ENCODE measurements at regions not wholly inside any gene's neighbourhood (a gene's known extent, or its start where the extent isn't known, plus 50 kb on each side); places are given as distances from the start of the nearest gene placed in this dataset.

DNA sequence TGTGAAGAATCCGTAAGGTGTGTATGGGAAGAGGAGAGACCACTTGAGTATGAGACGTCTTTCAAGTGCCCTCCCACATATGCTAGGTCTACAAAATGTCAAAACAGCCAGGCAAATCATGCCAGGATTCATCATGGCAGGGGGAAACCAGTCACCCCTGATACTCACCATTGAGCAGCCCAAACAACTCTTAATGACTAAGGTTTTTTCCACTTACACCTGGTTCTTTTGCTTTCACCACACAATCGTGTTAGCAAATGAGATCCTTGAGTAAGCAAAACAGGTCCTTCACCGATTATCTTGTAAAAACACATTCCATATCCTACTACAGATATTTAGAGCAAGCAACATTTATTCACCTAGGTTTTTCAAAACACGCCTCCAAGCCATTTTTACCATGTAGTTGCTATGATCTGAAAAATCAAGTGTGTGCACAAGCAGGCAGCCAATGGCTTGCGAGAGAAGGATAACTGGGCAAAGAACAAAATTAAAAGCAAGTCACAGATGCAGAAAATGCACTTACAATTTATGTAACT lies 177.5 kb upstream of the LPP start:
- H3K9me1 ChIP-seq (replicated peaks; ENCODE audit: control insufficient read depth, extremely low read depth, insufficient read depth, low read length) = no peaks in the 10 kb centered on the region
- ChIA-PET POLR2A (no interaction called here), CTCF (interaction anchor here (1.1 to 2.0 kb wide), 2 partner anchors 10 to 30 kb away, joined by 3 to 6 read pairs; no protein-coding TSS in a partner anchor)

DNA sequence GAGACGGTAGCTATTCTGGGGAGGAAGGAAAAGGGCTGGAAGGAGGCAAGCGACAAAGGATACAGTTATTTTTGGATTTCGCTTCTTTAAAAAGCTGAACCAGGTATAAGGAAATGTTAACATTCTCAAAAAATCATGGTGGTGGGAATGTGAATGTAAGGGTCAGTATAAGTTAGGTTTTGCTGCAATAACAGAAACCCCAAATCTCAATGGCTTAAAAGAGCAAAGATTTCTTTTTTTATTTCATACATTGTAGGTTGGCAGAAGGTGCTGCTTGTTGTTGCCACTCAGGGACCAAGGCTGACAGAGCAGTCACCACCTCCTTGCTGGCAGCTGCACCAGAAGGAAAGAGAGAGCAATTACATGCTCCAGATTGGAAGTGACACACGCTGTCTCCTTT lies 176.3 kb upstream of the LPP start:
- dilution Hi-C loops (cut with MboI; ENCODE audit: extremely low pct_ligation_motif_present, low sequenced_read_pairs) = no loop called here
- Histone ChIP-seq H3K9me3 (replicated peaks; ENCODE audit: control insufficient read depth, insufficient read depth, low read length) (no peaks in the 10 kb centered on the region), H3K9ac (replicated peaks; ENCODE audit: extremely low read depth, insufficient read depth, low read length) (no peak overlapping the region), H3K9me1 (replicated peaks; ENCODE audit: control insufficient read depth, extremely low read depth, insufficient read depth, low read length) (no peaks in the 10 kb centered on the region), H4K20me1 (replicated peaks; ENCODE audit: control insufficient read depth, extremely low read depth, insufficient read depth, low read length) (no peaks in the 10 kb centered on the region), H3K4me3 (replicated peaks in 1 of 3; ENCODE audit: insufficient read depth in 1 of 3, low read depth in 1 of 3, low read length in 3 of 3) (no peak overlapping the region), H3K36me3 (ENCODE audit: control insufficient read depth in 2 of 2, extremely low read depth in 1 of 2, insufficient read depth in 2 of 2, low read length in 2 of 2) (no peaks in the 10 kb centered on the region), H3K79me2 (ENCODE audit: control insufficient read depth, insufficient read depth, low read length) (no peaks in the 10 kb centered on the region), H3K27me3 (ENCODE audit: control insufficient read depth in 2 of 2, insufficient read depth in 2 of 2, low read length in 2 of 2) (no peaks in the 10 kb centered on the region), H3K4me1 (ENCODE audit: control insufficient read depth, extremely low read depth, insufficient read depth, low read length) (no peaks in the 10 kb centered on the region), H3K27ac (ENCODE audit: insufficient read depth, low read depth, low read length) (no peak overlapping the region), H3K4me2 (ENCODE audit: insufficient read depth, low read length) (no peak overlapping the region), H2AFZ (ENCODE audit: low read depth, low read length) (no peak overlapping the region)
- ChIA-PET POLR2A (no interaction called here), CTCF (interaction anchor here (1.1 kb wide), 1 partner anchor 29 kb away, joined by 3 read pairs; no protein-coding TSS in a partner anchor)
- BruUV-seq (replicated peaks) = no TSS peak
- DNase-seq (ENCODE audit: low read depth, low spot score) (no peak), FAIRE-seq (no peak)
- TF ChIP-seq GATA2 (IDR thresholded peaks at IDR 0.05; ENCODE audit: insufficient read depth, insufficient read length, low read depth, low read length) = no peak
- TF ChIP-seq MYC (IDR thresholded peaks at IDR 0.05; ENCODE audit: low read depth, low read length) = no peak
- no peak for TF ChIP-seq JUN (IDR thresholded peaks at IDR 0.05; ENCODE audit: borderline replicate concordance, insufficient read depth, insufficient read length, low read depth)
- no peak for TF ChIP-seq POLR2AphosphoS5 (IDR thresholded peaks at IDR 0.05; ENCODE audit: insufficient read depth, low read depth, low read length)
- TF ChIP-seq POLR2A (IDR thresholded peaks at IDR 0.05; ENCODE audit: low read depth, low read length) = no peak
- TF ChIP-seq, protein P1, sequence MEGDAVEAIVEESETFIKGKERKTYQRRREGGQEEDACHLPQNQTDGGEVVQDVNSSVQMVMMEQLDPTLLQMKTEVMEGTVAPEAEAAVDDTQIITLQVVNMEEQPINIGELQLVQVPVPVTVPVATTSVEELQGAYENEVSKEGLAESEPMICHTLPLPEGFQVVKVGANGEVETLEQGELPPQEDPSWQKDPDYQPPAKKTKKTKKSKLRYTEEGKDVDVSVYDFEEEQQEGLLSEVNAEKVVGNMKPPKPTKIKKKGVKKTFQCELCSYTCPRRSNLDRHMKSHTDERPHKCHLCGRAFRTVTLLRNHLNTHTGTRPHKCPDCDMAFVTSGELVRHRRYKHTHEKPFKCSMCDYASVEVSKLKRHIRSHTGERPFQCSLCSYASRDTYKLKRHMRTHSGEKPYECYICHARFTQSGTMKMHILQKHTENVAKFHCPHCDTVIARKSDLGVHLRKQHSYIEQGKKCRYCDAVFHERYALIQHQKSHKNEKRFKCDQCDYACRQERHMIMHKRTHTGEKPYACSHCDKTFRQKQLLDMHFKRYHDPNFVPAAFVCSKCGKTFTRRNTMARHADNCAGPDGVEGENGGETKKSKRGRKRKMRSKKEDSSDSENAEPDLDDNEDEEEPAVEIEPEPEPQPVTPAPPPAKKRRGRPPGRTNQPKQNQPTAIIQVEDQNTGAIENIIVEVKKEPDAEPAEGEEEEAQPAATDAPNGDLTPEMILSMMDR (IDR thresholded peaks at IDR 0.05; ENCODE audit: extremely low read depth in 1 of 2, insufficient read depth in 1 of 2, low read depth in 1 of 2, low read length in 2 of 2) = no peak
- no peak for TF ChIP-seq FOS (IDR thresholded peaks at IDR 0.05; ENCODE audit: borderline replicate concordance, insufficient read depth, low read length)
- TF ChIP-seq EZH2 (IDR thresholded peaks at IDR 0.05; ENCODE audit: borderline replicate concordance, low read depth, low read length, severe bottlenecking) = no peak
- TF ChIP-seq, protein P2, sequence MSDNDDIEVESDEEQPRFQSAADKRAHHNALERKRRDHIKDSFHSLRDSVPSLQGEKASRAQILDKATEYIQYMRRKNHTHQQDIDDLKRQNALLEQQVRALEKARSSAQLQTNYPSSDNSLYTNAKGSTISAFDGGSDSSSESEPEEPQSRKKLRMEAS (IDR thresholded peaks at IDR 0.05; ENCODE audit: insufficient read depth, insufficient read length) = no peak
- intact Hi-C loops (cut with micrococcal nuclease) = no loop called here

More for the DNA sequence above, 177.5 kb upstream of the LPP start:
- dilution Hi-C loops (cut with MboI; ENCODE audit: extremely low pct_ligation_motif_present, low sequenced_read_pairs) = no loop called here
- H3K36me3 ChIP-seq (ENCODE audit: control insufficient read depth in 2 of 2, extremely low read depth in 1 of 2, insufficient read depth in 2 of 2, low read length in 2 of 2) = no peaks in the 10 kb centered on the region
- no peaks in the 10 kb centered on the region for H3K79me2 ChIP-seq (ENCODE audit: control insufficient read depth, insufficient read depth, low read length)
- H3K4me2 ChIP-seq (ENCODE audit: insufficient read depth, low read length) = no peak overlapping the region
- no peaks in the 10 kb centered on the region for H3K9me3 ChIP-seq (replicated peaks; ENCODE audit: control insufficient read depth, insufficient read depth, low read length)
- intact Hi-C loops (cut with micrococcal nuclease) = no loop called here
- no peak overlapping the region for H3K9ac ChIP-seq (replicated peaks; ENCODE audit: extremely low read depth, insufficient read depth, low read length)
- FAIRE-seq (no peak), DNase-seq (ENCODE audit: low read depth, low spot score) (no peak)
- no peak overlapping the region for H3K27ac ChIP-seq (ENCODE audit: insufficient read depth, low read depth, low read length)
- no peaks in the 10 kb centered on the region for H4K20me1 ChIP-seq (replicated peaks; ENCODE audit: control insufficient read depth, extremely low read depth, insufficient read depth, low read length)
- H3K4me1 ChIP-seq (ENCODE audit: control insufficient read depth, extremely low read depth, insufficient read depth, low read length) = no peaks in the 10 kb centered on the region
- no TSS peak for BruUV-seq (replicated peaks)
- no peak overlapping the region for H3K4me3 ChIP-seq (replicated peaks in 1 of 3; ENCODE audit: insufficient read depth in 1 of 3, low read depth in 1 of 3, low read length in 3 of 3)
- no peak overlapping the region for H2AFZ ChIP-seq (ENCODE audit: low read depth, low read length)
- H3K27me3 ChIP-seq (ENCODE audit: control insufficient read depth in 2 of 2, insufficient read depth in 2 of 2, low read length in 2 of 2) = peaks cover 0 to 3% of the 10 kb centered on the region in 2 experiments
- TF ChIP-seq JUN (IDR thresholded peaks at IDR 0.05; ENCODE audit: borderline replicate concordance, insufficient read depth, insufficient read length, low read depth) (no peak), FOS (IDR thresholded peaks at IDR 0.05; ENCODE audit: borderline replicate concordance, insufficient read depth, low read length) (no peak), MYC (IDR thresholded peaks at IDR 0.05; ENCODE audit: low read depth, low read length) (no peak), GATA2 (IDR thresholded peaks at IDR 0.05; ENCODE audit: insufficient read depth, insufficient read length, low read depth, low read length) (no peak)
